HCT116 (cell line): ENCODE measurements at regions not wholly inside any gene's neighbourhood (a gene's known extent, or its start where the extent isn't known, plus 50 kb on each side); places are given as distances from the start of the nearest gene placed in this dataset.

Experiments used
- ATAC-seq: fragments of 200-7000 bp; cut with Tn5 transposase; 2 replicates; pipeline ENCODE4 v1.9.1; 2020; ENCODE audit warnings: mild to moderate bottlenecking, moderate library complexity
- BruUV-seq: library from RNA; stranded (reverse); fragments of 400-500 nt; replicated peaks from 2 replicates; lab custom pipeline; 2021; lab: Mats Ljungman, UMichigan
- CTCF ChIA-PET: fragments of 300-600 bp; sonication (Branson Sonifier 250); formaldehyde crosslinking; loops from one replicate; lab custom pipeline; 2021; ENCODE audit warnings: antibody characterized with exemption; lab: Charles Lee
- POLR2A ChIA-PET: fragments of 300-600, 350-600 bp; sonication (Branson Sonifier 250); formaldehyde crosslinking; loops from one replicate; lab custom pipeline; 2021; ENCODE audit warnings: antibody characterized with exemption; lab: Charles Lee
- RAD21 ChIA-PET, 2 experiments: fragments of 300-600 bp; sonication (Branson Sonifier 250); formaldehyde crosslinking; loops; one replicate each; lab custom pipeline; 2023; ENCODE audit warnings: low total read pairs in 2 of 2; ENCODE audit not compliant: uncharacterized antibody in 2 of 2, unreplicated experiment in 2 of 2, low non-redundant PET in 1 of 2; lab: Charles Lee
- DNase-seq: peaks from one replicate; pipeline ENCODE4 v3.0.0-alpha.2; 2010; ENCODE audit warnings: low read depth, low spot score
- H2AFZ ChIP-seq: fragments of 200-600 bp; shearing (Covaris generic), sonication (generic); 2 replicates; pipeline ENCODE4 v1.6.1; 2017; ENCODE audit warnings: low read depth, mixed run types, mixed read lengths, antibody characterized with exemption, low read length; ENCODE audit not compliant: poor library complexity, severe bottlenecking
- H3K27ac ChIP-seq: 2 replicates; pipeline ENCODE4 v1.5.1; 2012; ENCODE audit warnings: low read depth, low read length
- H3K27me3 ChIP-seq: fragments of 200-600 bp; sonication (generic); 2 replicates; pipeline ENCODE4 v1.6.1; 2016; ENCODE audit warnings: mixed run types, low read length, mixed read lengths; ENCODE audit not compliant: insufficient read depth
- H3K36me3 ChIP-seq, 2 experiments: fragments of 200-500 bp in 1 of 2; fragments of 200-600 bp in 1 of 2; sonication (Bioruptor generic) in 1 of 2; sonication (generic) in 1 of 2; 2 replicates each; pipeline versions ENCODE4 v1.5.1 to v1.6.1; 2014 to 2016; ENCODE audit warnings: low read length in 2 of 2, inconsistent platforms in 1 of 2, mixed read lengths in 1 of 2, mixed run types in 1 of 2; ENCODE audit not compliant: insufficient read depth in 2 of 2, control insufficient read depth in 1 of 2
- H3K4me1 ChIP-seq, 2 experiments: fragments of 200-600 bp in 1 of 2; sonication (generic) in 1 of 2; 2 replicates each; pipeline versions ENCODE4 v1.5.1 to v1.6.1; 2012 to 2017; ENCODE audit warnings: low read length in 2 of 2, inconsistent platforms in 1 of 2, mild to moderate bottlenecking in 1 of 2, mixed read lengths in 1 of 2, mixed run types in 1 of 2, moderate library complexity in 1 of 2; ENCODE audit not compliant: insufficient read depth in 2 of 2, control insufficient read depth in 1 of 2
- H3K4me2 ChIP-seq: fragments of 200-600 bp; sonication (generic); 2 replicates; pipeline ENCODE4 v1.6.1; 2017; ENCODE audit warnings: mixed run types, low read length, mixed read lengths
- H3K4me3 ChIP-seq, 2 experiments: fragments of 200-600 bp in 1 of 2; sonication (generic) in 1 of 2; replicated peaks in 1 of 2; 2 replicates each; pipeline ENCODE4 v1.5.1; 2011 to 2016; ENCODE audit warnings: low read length in 2 of 2, control low read depth in 1 of 2, low read depth in 1 of 2, mild to moderate bottlenecking in 1 of 2, mixed read lengths in 1 of 2, mixed run types in 1 of 2
- H3K79me2 ChIP-seq: fragments of 200-600 bp; sonication (generic); 2 replicates; pipeline ENCODE4 v1.6.1; 2017; ENCODE audit warnings: mild to moderate bottlenecking, mixed run types, low read length, moderate library complexity, mixed read lengths; ENCODE audit not compliant: insufficient read depth
- H3K9ac ChIP-seq: fragments of 200-600 bp; sonication (generic); 2 replicates; pipeline ENCODE4 v1.6.1; 2016; ENCODE audit warnings: low read length, mixed read lengths
- H3K9me2 ChIP-seq: fragments of 200-600 bp; sonication (generic), shearing (Covaris generic); 2 replicates; pipeline ENCODE4 v1.6.1; 2017; ENCODE audit warnings: mixed run types, mild to moderate bottlenecking, moderate library complexity; ENCODE audit not compliant: insufficient read depth
- H3K9me3 ChIP-seq, 2 experiments: fragments of 200-500 bp in 1 of 2; fragments of 200-600 bp in 1 of 2; sonication (Bioruptor generic) in 1 of 2; sonication (generic) in 1 of 2; 2 replicates each; pipeline ENCODE4 v1.6.1; 2014 to 2017; ENCODE audit warnings: low read length in 2 of 2, mixed read lengths in 2 of 2, inconsistent platforms in 1 of 2, low read depth in 1 of 2, mild to moderate bottlenecking in 1 of 2, mixed run types in 1 of 2, moderate library complexity in 1 of 2; ENCODE audit not compliant: control insufficient read depth in 1 of 2, insufficient read depth in 1 of 2
- H4K20me1 ChIP-seq: fragments of 200-600 bp; sonication (generic), shearing (Covaris generic); 2 replicates; pipeline ENCODE4 v1.6.1; 2017; ENCODE audit warnings: mixed run types, mild to moderate bottlenecking, moderate library complexity; ENCODE audit not compliant: insufficient read depth
- ATF3 ChIP-seq: IDR thresholded peaks from 2 replicates; pipeline ENCODE4 v1.6.1; 2012
- CBX3 ChIP-seq: IDR thresholded peaks from 2 replicates; pipeline ENCODE4 v1.6.1; 2012; ENCODE audit warnings: low read depth
- EGR1 ChIP-seq: IDR thresholded peaks from 2 replicates; pipeline ENCODE4 v1.6.1; 2012; ENCODE audit warnings: low read depth
- ELF1 ChIP-seq: IDR thresholded peaks from 2 replicates; pipeline ENCODE4 v1.6.1; 2012; ENCODE audit warnings: low read depth, borderline replicate concordance
- EZH2phosphoT487 ChIP-seq: fragments of 200-600 bp; IDR thresholded peaks from 2 replicates; pipeline ENCODE4 v1.6.1; 2018; ENCODE audit warnings: antibody characterized with exemption, borderline replicate concordance
- FOSL1 ChIP-seq: IDR thresholded peaks from 2 replicates; pipeline ENCODE4 v1.6.1; 2012; ENCODE audit warnings: low read depth
- JUND ChIP-seq: IDR thresholded peaks from 2 replicates; pipeline ENCODE4 v1.6.1; 2012
- POLR2AphosphoS5 ChIP-seq: IDR thresholded peaks from 2 replicates; pipeline ENCODE4 v1.6.1; 2011; ENCODE audit warnings: mild to moderate bottlenecking, low read depth, low read length, moderate library complexity
- RAD21 ChIP-seq: IDR thresholded peaks from 2 replicates; pipeline ENCODE4 v1.6.1; 2012; ENCODE audit warnings: low read depth, mild to moderate bottlenecking
- REST ChIP-seq: IDR thresholded peaks from 2 replicates; pipeline ENCODE4 v1.6.1; 2012; ENCODE audit warnings: low read depth
- SIN3A ChIP-seq: IDR thresholded peaks from 2 replicates; pipeline ENCODE4 v1.6.1; 2012; ENCODE audit warnings: low read depth
- SP1 ChIP-seq: IDR thresholded peaks from 2 replicates; pipeline ENCODE4 v1.6.1; 2012; ENCODE audit warnings: low read depth
- TCF7L2 ChIP-seq: IDR thresholded peaks from 2 replicates; pipeline ENCODE4 v1.7.0; 2011; ENCODE audit warnings: borderline replicate concordance, inconsistent platforms; ENCODE audit not compliant: insufficient read depth, insufficient read length; ENCODE audit errors: extremely low read depth
- YY1 ChIP-seq: IDR thresholded peaks from 2 replicates; pipeline ENCODE4 v1.6.1; 2011; ENCODE audit warnings: low read length, low read depth, moderate library complexity, mild to moderate bottlenecking; ENCODE audit not compliant: insufficient replicate concordance; ENCODE audit errors: extremely low read depth
- ZFX ChIP-seq: fragments of 450-650 bp; IDR thresholded peaks from 2 replicates; pipeline ENCODE4 v1.6.1; 2017
- ZNF274 ChIP-seq: fragments of 200-500 bp; sonication (Bioruptor generic); IDR thresholded peaks from 2 replicates; pipeline ENCODE4 v1.6.1; 2014; ENCODE audit warnings: mild to moderate bottlenecking, low read depth, low read length, inconsistent platforms
- intact Hi-C: fragments of 100-400 bp; cut with micrococcal nuclease; formaldehyde crosslinking; loops from 2 replicates; pipeline ENCODE4 v1.10.0; 2022

- H3K9ac ChIP-seq: no peak overlapping the region
- no peaks in the 10 kb centered on the region for H3K79me2 ChIP-seq
- no TSS peak for BruUV-seq
- H3K27ac ChIP-seq: no peak overlapping the region
- no peak overlapping the region for H2AFZ ChIP-seq
- TF ChIP-seq EZH2phosphoT487: no peak
- TF ChIP-seq CBX3: no peak
- no peak for TF ChIP-seq FOSL1
- no peak for TF ChIP-seq ATF3
- TF ChIP-seq ZNF274: no peak
- TF ChIP-seq RAD21: no peak
- TF ChIP-seq ZFX: no peak
- no peak for TF ChIP-seq TCF7L2
- no peak for TF ChIP-seq SIN3A
- no peak for TF ChIP-seq EGR1
- TF ChIP-seq YY1: no peak
- no peak for TF ChIP-seq JUND
- TF ChIP-seq SP1: no peak
- H3K4me3 ChIP-seq: no peak overlapping the region
- no peaks in the 10 kb centered on the region for H3K9me2 ChIP-seq
- H3K4me2 ChIP-seq: no peak overlapping the region
- ATAC-seq (no peak), DNase-seq (no peak)
- no peaks in the 10 kb centered on the region; a peak in 1 of 4 replicates for H3K36me3 ChIP-seq
- ChIA-PET RAD21 (no interaction called here), CTCF (no interaction called here), POLR2A (no interaction called here)
- no peaks in the 10 kb centered on the region for H3K27me3 ChIP-seq
- intact Hi-C loops: no loop called here
- H3K4me1 ChIP-seq: no peaks in the 10 kb centered on the region
- H3K9me3 ChIP-seq: peaks cover 0 to 3% of the 10 kb centered on the region in 2 experiments; a peak in 2 of 4 replicates
- no peaks in the 10 kb centered on the region for H4K20me1 ChIP-seq
Measured at GRCh38 chr14:62314221-62314620, 552.0 kb downstream of the SNAPC1 start.

GRCh38 chr14:62314871-62315270 lies 552.7 kb downstream of the SNAPC1 start:
- ChIA-PET CTCF (no interaction called here), RAD21 (no interaction called here), POLR2A (no interaction called here)
- Histone ChIP-seq H4K20me1 (no peaks in the 10 kb centered on the region), H3K4me1 (no peaks in the 10 kb centered on the region), H3K9me3 (peaks cover 0 to 3% of the 10 kb centered on the region in 2 experiments; a peak in 2 of 4 replicates), H3K36me3 (no peaks in the 10 kb centered on the region; a peak in 1 of 4 replicates), H3K79me2 (no peaks in the 10 kb centered on the region), H3K4me3 (no peak overlapping the region), H3K27me3 (no peaks in the 10 kb centered on the region), H3K9ac (no peak overlapping the region), H3K27ac (no peak overlapping the region), H3K9me2 (no peaks in the 10 kb centered on the region), H2AFZ (no peak overlapping the region), H3K4me2 (no peak overlapping the region)
- intact Hi-C loops: no loop called here
- DNase-seq (no peak), ATAC-seq (no peak)
- BruUV-seq: no TSS peak
- TF ChIP-seq ATF3: no peak
- TF ChIP-seq ELF1: no peak
- TF ChIP-seq REST: no peak
- TF ChIP-seq POLR2AphosphoS5: no peak
- no peak for TF ChIP-seq SIN3A
- TF ChIP-seq ZNF274: no peak
- TF ChIP-seq ZFX: no peak
- TF ChIP-seq FOSL1: no peak
- no peak for TF ChIP-seq TCF7L2
